HG02588 (cell line): ENCODE measurements at regions not wholly inside any gene's neighbourhood (a gene's known extent, or its start where the extent isn't known, plus 50 kb on each side); places are given as distances from the start of the nearest gene placed in this dataset.

ENCODE experiments used
- ATAC-seq: cut with Tn5 transposase; IDR thresholded peaks from one replicate; pipeline ENCODE4 v1.9.1; 2021; ENCODE audit warnings: mild to moderate bottlenecking, moderate library complexity; ENCODE audit not compliant: unreplicated experiment

- no peak for ATAC-seq
Measured at GRCh38 chr18:11553098-11553940, 56.1 kb upstream of the SLC35G4 start.

DNA sequence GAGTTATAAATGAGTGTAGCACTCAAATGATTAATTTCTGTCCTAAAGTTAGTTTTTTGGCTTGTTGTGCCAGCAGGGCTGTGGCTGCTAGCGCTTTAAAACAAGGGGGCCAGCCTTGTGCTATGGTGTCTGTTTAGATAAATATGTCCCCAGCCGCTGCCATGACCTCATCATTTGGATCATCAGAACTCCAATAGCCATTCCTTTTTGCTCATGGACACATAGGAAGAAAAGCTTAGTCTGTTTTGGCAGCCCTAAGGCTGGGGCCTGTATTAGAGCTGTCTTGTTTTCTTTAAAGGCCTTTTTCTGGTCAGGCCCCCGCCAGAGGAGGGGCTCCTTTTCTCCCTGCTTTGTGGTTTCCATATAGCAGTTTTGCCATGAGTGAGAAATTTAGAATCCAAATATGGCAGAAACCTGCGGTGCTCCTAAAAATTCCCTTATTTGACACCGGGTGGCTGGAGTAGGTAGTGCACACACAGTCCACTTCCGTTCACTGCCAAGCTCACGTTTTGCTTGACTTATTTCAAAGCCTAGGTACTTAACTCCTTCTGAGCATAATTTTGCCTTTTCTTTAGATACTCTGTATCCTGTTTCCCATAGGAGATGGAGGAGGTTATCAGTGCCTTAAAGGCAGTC, 60.4 kb upstream of the SLC35G4 start:
- no peak for ATAC-seq

- no peak for ATAC-seq
Measured at GRCh38 chr18:11548396-11548795, 61.0 kb upstream of the SLC35G4 start.

- no peak for ATAC-seq
Measured at GRCh38 chr18:11544060-11544633, 65.2 kb upstream of the SLC35G4 start.

DNA sequence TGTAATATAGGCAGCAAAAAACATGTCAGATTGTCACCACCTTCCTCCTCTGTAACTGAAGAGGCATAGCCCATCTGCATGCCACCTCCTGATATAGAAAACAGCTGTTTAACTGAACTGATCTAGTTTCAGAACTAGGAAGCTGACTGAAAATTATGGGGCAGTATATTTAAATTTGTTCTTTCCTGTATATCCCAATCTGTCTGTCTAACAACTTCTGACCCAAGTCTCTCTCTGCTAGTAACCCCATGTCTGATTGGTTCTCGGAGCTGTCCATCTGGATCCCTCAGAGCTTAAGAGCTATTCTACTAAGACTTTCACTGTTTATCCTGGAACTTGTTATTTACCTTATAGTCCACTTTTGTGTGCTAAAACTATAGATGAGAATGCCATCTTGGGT, 68.2 kb upstream of the SLC35G4 start:
- no peak for ATAC-seq

GRCh38 chr18:11533942-11534496, 75.4 kb upstream of the SLC35G4 start:
- no peak for ATAC-seq

GRCh38 chr18:11533513-11533890, 75.9 kb upstream of the SLC35G4 start:
- no peak for ATAC-seq

DNA sequence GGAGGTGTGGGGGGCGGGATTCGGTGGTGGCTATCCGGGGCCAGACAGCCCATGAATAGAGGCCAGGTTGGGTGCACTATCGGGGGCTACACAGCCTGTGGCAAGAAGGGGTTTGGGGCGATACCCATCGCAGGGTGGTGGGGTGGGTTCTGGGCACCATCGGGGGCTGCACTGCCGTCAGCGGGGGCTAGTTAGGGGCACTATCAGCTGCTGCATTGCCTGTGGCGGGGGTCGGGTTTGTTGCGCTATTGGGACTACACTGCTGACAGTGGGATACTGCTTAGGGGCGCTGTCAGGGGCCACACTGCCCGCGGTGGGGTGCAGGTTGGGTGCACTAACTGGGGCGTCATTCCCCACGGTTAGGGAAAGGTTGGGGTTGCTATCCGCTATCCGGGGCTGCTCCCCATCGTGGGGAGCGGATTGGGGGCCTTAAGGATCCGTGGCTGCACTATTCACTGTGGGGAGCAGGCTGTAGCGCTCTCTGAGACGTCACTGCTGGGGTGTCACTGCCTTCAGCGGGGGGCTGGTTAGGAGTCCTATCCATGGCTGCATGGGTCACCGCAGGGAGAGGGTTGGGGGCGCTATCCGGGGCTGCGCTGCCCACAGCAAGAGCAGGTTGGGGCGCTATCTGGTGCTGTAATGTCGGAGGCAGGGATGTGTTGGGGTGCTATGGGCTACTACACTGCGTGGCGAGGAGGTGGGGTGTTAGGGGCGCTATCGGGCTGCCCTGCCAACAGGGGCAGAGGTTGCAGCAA, 76.5 kb upstream of the SLC35G4 start:
- no peak for ATAC-seq

- ATAC-seq: no peak
Measured at GRCh38 chr18:11529081-11529480, 80.3 kb upstream of the SLC35G4 start.

GRCh38 chr18:11526675-11527074, 82.7 kb upstream of the SLC35G4 start:
- no peak for ATAC-seq

DNA sequence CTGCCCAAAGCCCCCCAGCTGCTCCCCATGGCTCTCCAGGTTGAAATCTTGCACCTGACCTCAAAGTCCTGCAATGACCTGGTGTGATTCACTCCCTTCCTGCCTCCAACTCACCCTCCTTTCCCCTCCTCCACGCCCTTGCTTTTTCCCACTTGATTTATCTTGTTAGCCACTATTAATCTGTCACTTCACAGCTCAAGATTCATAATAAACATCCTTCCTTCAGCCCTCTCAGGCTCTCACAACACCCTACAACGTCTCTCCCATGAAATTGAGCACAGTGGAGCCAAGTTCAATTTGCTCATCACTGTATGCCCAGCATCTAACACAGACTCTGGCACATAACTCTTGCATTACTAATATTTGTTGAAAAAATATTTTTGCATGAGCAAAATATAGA, 85.6 kb upstream of the SLC35G4 start:
- no peak for ATAC-seq

GRCh38 chr18:11522992-11523391, 86.4 kb upstream of the SLC35G4 start:
- no peak for ATAC-seq

DNA sequence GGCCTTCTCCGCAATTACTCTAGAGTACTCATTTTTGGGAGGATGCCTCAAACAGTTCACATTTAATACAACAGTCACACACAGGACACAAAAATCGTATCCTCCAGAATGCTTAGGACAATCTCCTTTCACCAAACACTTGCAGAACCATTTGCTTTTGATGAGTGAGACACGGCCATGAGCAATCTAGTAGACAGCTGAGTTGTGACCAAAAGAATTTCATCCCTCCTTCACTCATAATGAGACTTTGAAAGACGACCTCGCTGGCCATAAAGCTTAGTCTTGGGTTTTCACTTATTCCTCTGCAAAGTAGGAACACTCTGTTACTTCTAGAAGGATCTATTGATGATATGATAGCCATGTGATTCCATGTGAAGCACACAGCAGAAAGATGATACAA, 87.5 kb upstream of the SLC35G4 start:
- no peak for ATAC-seq

- no peak for ATAC-seq
Measured at GRCh38 chr18:11520536-11520935, 88.9 kb upstream of the SLC35G4 start.

GRCh38 chr18:11518788-11519685, 90.4 kb upstream of the SLC35G4 start:
- ATAC-seq: peak; percentile 86

DNA sequence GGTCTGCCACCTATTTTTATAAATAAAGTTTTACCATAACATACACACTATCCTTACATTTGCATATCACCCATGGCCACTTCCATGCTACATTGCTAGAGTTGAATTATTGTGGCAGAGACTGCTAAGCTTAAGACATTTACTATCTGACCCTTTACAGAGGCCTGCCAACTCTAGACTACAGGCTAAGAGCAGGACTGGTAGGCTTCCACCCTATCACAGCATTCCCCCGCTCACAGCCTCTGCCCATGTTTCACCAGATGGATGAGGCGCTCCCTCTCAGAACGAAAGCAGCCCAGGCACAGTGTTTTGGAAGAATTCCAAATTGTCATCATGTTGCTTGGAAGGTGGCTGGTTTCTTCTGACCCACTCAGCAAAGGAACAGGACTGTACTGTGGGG, 91.7 kb upstream of the SLC35G4 start:
- no peak for ATAC-seq

- ATAC-seq: no peak
Measured at GRCh38 chr18:11516751-11517503, 92.5 kb upstream of the SLC35G4 start.

GRCh38 chr18:11514267-11514666, 95.1 kb upstream of the SLC35G4 start:
- no peak for ATAC-seq
